ENCODE measurements at regions not wholly inside any gene's neighbourhood (a gene's known extent, or its start where the extent isn't known, plus 50 kb on each side); places are given as distances from the start of the nearest gene placed in this dataset.

DNA sequence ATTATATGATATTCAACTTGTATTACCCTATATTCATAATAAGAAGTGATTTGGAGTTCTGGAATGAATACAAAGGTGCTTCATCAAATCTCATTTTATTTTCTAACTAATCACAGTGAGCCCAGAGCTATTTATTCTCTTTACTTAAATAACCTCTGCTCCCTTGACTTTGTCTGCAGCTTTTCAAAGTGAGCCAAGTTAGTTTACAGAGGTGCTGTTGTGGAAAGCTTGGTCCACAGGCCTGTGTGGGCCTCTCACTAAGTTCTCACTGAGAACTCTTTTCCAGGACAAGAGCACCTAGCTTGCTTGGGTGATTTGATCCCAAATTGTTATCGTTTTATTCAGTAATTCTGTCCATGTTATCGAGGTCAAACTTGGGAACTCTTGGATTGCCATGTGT is 319.3 kb downstream of the RFC3 start:
- no peaks in the 10 kb centered on the region for H3K4me1 ChIP-seq
- no peaks in the 10 kb centered on the region for H3K27me3 ChIP-seq (replicated peaks in 1 of 7)
- H3K36me3 ChIP-seq = no peaks in the 10 kb centered on the region
- WGBS, 5 donors = 78 to 95% (median 86%) methylated on average over 2 of the region's 2 CpGs
- intact Hi-C loops (cut with DNase I; ENCODE audit: low total_unique reads) = no loop called here
- no peak for DNase-seq
- no peak overlapping the region for H3K4me3 ChIP-seq
- H3K27ac ChIP-seq = no peak overlapping the region
- TF ChIP-seq, protein P1, sequence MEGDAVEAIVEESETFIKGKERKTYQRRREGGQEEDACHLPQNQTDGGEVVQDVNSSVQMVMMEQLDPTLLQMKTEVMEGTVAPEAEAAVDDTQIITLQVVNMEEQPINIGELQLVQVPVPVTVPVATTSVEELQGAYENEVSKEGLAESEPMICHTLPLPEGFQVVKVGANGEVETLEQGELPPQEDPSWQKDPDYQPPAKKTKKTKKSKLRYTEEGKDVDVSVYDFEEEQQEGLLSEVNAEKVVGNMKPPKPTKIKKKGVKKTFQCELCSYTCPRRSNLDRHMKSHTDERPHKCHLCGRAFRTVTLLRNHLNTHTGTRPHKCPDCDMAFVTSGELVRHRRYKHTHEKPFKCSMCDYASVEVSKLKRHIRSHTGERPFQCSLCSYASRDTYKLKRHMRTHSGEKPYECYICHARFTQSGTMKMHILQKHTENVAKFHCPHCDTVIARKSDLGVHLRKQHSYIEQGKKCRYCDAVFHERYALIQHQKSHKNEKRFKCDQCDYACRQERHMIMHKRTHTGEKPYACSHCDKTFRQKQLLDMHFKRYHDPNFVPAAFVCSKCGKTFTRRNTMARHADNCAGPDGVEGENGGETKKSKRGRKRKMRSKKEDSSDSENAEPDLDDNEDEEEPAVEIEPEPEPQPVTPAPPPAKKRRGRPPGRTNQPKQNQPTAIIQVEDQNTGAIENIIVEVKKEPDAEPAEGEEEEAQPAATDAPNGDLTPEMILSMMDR (IDR thresholded peaks at IDR 0.05 in 8 of 11, conservative IDR thresholded peaks at IDR 0.05 in 3 of 11) = no peak
- TF ChIP-seq POLR2AphosphoS5 (IDR thresholded peaks at IDR 0.05) (no peak), POLR2A (IDR thresholded peaks at IDR 0.05) (no peak)
- H3K9me3 ChIP-seq = peaks cover 0 to 14% (median 11%) of the 10 kb centered on the region in 8 donors

DNA sequence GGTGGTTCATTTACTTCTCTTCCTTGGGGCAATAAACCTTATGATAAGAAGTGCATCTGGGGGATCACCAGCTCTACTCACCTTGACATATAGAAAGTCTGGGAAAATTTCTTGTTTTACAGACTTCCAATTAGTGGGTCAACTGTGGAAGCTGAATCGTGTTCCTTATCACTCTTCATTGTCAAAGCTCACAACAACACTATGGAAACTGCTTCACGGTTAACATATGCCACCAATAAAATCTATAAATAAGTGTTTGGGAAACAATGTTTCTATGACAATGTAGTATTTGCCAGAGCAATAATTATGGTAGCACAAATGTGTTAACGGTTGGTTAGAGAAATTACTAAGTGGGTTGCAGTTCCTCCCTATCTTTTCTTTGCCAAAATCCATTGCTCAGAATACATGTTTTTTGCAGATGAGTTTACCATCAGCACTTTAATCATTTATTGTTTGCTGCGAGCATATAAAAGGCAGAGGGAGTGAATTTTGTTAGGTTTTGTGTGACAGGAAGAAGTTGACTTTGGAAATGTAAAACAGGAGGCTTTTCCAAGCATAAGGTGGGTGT is 321.8 kb downstream of the RFC3 start:
- H3K4me3 ChIP-seq = no peak overlapping the region
- no peak for TF ChIP-seq POLR2AphosphoS5 (IDR thresholded peaks at IDR 0.05)
- TF ChIP-seq, protein P1 (IDR thresholded peaks at IDR 0.05 in 8 of 11, conservative IDR thresholded peaks at IDR 0.05 in 3 of 11) = no peak
- H3K36me3 ChIP-seq = no peaks in the 10 kb centered on the region
- no peak for DNase-seq
- H3K27ac ChIP-seq = no peak overlapping the region
- intact Hi-C loops (cut with DNase I; ENCODE audit: low total_unique reads) = no loop called here
- no peaks in the 10 kb centered on the region for H3K27me3 ChIP-seq (replicated peaks in 1 of 7)
- no peaks in the 10 kb centered on the region for H3K4me1 ChIP-seq
- peaks cover 0 to 14% (median 11%) of the 10 kb centered on the region in 8 donors for H3K9me3 ChIP-seq
- WGBS, 5 donors = 71 to 83% (median 81%) methylated on average over 4 of the region's 4 CpGs

DNA sequence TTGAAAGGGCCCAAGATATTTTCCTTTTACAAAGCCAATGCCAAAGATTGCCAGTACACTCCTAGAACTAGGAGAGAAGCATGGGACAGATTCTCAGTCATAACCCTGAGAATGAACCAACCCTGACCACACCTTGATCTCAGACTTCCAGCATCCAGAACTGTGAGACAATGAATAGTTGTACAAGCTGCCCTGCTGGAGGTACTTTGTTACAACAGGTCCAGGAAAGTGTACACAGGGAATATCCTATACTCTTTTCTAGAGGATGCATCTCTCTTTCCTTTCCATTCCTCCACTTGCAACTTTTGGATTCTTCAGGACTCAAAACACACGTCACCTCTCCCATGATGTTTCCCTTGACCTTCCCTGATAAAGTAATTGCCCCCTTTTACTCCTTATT is 325.7 kb downstream of the RFC3 start:
- WGBS, 5 donors = 90 to 100% (median 92%) methylated on average over 1 of the region's 1 CpG
- no peaks in the 10 kb centered on the region for H3K4me1 ChIP-seq
- TF ChIP-seq POLR2AphosphoS5 (IDR thresholded peaks at IDR 0.05) = no peak
- no peaks in the 10 kb centered on the region for H3K9me3 ChIP-seq
- intact Hi-C loops (cut with DNase I; ENCODE audit: low total_unique reads) = no loop called here
- no peak for DNase-seq
- no peaks in the 10 kb centered on the region for H3K27me3 ChIP-seq (replicated peaks in 1 of 7)
- H3K27ac ChIP-seq = no peak overlapping the region
- no peak overlapping the region for H3K4me3 ChIP-seq
- no peaks in the 10 kb centered on the region for H3K36me3 ChIP-seq

DNA sequence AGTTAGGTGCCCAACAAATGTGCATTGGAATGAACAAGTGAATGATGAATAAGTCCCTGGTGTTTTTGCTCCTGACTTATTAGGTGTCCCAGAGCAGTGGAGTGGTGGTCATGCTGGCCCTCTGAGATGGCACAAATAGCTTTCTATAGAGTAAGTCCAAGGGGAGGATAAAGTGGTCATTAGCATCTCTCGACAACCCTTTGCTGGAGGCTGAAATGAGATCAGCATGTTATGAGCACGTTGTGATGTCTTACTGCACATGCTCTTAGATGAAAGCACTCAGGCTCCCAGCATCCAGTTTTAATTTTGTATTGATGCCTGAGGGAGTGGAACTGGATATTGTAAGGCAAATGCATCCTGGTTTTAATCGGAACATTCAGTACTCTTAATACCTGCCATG is 326.2 kb downstream of the RFC3 start:
- intact Hi-C loops (cut with DNase I; ENCODE audit: low total_unique reads) = no loop called here

More for the DNA sequence above, 326.2 kb downstream of the RFC3 start:
- no peak for DNase-seq
- Histone ChIP-seq H3K27me3 (replicated peaks in 1 of 7) (no peaks in the 10 kb centered on the region), H3K27ac (no peak overlapping the region), H3K36me3 (no peaks in the 10 kb centered on the region), H3K9me3 (no peaks in the 10 kb centered on the region), H3K4me1 (no peaks in the 10 kb centered on the region), H3K4me3 (no peak overlapping the region)
- TF ChIP-seq POLR2A (IDR thresholded peaks at IDR 0.05) = no peak
- TF ChIP-seq POLR2AphosphoS5 (IDR thresholded peaks at IDR 0.05) = no peak
- TF ChIP-seq, protein P1 (IDR thresholded peaks at IDR 0.05 in 8 of 11, conservative IDR thresholded peaks at IDR 0.05 in 3 of 11) = no peak
- 82 to 93% (median 88%) methylated on average over 3 of the region's 3 CpGs for WGBS, 5 donors

All from spleen (tissue), 11 donors.